ENCODE measurements at regions not wholly inside any gene's neighbourhood (a gene's known extent, or its start where the extent isn't known, plus 50 kb on each side); places are given as distances from the start of the nearest gene placed in this dataset.

DNA sequence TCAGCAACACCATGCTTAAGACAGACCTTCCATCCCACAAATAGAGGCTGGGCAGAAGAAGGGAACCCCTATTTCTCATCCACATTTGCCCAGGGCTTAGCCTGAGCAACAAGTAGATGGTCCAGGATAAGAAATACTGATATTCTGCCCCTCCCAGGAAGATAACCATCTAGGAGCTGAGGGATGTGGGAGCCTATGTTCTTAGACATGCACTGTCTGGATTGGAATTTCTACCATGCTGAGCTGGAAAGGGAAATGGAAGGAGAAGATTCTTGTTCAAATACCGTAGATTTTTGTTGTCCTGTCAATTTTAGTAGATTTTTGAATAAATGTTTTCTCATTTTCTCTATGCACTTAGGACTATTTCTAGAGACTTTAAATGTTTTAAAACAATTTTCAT is 450.7 kb upstream of the SEMA6D start:
- no peak for TF ChIP-seq TEAD4 (IDR thresholded peaks at IDR 0.05)
- TF ChIP-seq, protein P1, sequence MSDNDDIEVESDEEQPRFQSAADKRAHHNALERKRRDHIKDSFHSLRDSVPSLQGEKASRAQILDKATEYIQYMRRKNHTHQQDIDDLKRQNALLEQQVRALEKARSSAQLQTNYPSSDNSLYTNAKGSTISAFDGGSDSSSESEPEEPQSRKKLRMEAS (IDR thresholded peaks at IDR 0.05) = no peak
- no peak for TF ChIP-seq RAD21 (IDR thresholded peaks at IDR 0.05; ENCODE audit: low read depth)

DNA sequence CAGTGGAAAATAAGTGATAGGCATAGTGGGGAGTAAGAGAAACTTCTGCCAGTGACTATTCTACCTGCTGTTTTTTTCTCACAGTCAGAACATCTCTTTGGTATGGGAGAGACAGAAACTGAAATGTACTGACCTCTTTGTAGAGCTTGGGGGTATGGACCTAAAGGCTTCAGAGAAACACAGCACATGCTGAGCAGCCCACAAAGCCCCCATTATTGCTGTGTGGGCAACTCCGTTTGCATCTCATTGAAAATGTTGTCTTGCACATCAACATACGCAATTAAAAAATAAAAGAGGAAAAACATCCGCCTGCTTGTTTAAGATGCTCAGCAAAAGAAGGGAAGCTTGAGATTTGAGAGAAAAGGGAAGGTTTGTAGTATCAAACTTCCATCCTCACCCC is 443.4 kb upstream of the SEMA6D start:
- TF ChIP-seq NFIC (IDR thresholded peaks at IDR 0.05) = no peak
- no peak for TF ChIP-seq CEBPB (IDR thresholded peaks at IDR 0.05)
- TF ChIP-seq EP300 (IDR thresholded peaks at IDR 0.05; ENCODE audit: borderline replicate concordance) = no peak
- no peak for TF ChIP-seq FOXM1 (IDR thresholded peaks at IDR 0.05; ENCODE audit: borderline replicate concordance, low read depth)
- TF ChIP-seq, protein P1 (IDR thresholded peaks at IDR 0.05) = no peak
- TF ChIP-seq, protein P2, sequence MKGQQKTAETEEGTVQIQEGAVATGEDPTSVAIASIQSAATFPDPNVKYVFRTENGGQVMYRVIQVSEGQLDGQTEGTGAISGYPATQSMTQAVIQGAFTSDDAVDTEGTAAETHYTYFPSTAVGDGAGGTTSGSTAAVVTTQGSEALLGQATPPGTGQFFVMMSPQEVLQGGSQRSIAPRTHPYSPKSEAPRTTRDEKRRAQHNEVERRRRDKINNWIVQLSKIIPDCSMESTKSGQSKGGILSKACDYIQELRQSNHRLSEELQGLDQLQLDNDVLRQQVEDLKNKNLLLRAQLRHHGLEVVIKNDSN (IDR thresholded peaks at IDR 0.05) = no peak
- TF ChIP-seq, protein P3, sequence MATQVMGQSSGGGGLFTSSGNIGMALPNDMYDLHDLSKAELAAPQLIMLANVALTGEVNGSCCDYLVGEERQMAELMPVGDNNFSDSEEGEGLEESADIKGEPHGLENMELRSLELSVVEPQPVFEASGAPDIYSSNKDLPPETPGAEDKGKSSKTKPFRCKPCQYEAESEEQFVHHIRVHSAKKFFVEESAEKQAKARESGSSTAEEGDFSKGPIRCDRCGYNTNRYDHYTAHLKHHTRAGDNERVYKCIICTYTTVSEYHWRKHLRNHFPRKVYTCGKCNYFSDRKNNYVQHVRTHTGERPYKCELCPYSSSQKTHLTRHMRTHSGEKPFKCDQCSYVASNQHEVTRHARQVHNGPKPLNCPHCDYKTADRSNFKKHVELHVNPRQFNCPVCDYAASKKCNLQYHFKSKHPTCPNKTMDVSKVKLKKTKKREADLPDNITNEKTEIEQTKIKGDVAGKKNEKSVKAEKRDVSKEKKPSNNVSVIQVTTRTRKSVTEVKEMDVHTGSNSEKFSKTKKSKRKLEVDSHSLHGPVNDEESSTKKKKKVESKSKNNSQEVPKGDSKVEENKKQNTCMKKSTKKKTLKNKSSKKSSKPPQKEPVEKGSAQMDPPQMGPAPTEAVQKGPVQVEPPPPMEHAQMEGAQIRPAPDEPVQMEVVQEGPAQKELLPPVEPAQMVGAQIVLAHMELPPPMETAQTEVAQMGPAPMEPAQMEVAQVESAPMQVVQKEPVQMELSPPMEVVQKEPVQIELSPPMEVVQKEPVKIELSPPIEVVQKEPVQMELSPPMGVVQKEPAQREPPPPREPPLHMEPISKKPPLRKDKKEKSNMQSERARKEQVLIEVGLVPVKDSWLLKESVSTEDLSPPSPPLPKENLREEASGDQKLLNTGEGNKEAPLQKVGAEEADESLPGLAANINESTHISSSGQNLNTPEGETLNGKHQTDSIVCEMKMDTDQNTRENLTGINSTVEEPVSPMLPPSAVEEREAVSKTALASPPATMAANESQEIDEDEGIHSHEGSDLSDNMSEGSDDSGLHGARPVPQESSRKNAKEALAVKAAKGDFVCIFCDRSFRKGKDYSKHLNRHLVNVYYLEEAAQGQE (IDR thresholded peaks at IDR 0.05; ENCODE audit: low read depth) = no peak
- no peak for TF ChIP-seq YY1 (IDR thresholded peaks at IDR 0.05; ENCODE audit: low read depth)
- no peak for TF ChIP-seq CREB1 (IDR thresholded peaks at IDR 0.05; ENCODE audit: low read depth)
- no peak for TF ChIP-seq EGR1 (IDR thresholded peaks at IDR 0.05)
- TF ChIP-seq TAF1 (IDR thresholded peaks at IDR 0.05; ENCODE audit: low read depth) = no peak
- TF ChIP-seq TCF12 (IDR thresholded peaks at IDR 0.05; ENCODE audit: low read depth) = no peak
- no peak for TF ChIP-seq ZBTB7A (IDR thresholded peaks at IDR 0.05; ENCODE audit: low read depth)
- no peak for TF ChIP-seq RAD21 (IDR thresholded peaks at IDR 0.05; ENCODE audit: low read depth)
- TF ChIP-seq TEAD4 (IDR thresholded peaks at IDR 0.05) = no peak

DNA sequence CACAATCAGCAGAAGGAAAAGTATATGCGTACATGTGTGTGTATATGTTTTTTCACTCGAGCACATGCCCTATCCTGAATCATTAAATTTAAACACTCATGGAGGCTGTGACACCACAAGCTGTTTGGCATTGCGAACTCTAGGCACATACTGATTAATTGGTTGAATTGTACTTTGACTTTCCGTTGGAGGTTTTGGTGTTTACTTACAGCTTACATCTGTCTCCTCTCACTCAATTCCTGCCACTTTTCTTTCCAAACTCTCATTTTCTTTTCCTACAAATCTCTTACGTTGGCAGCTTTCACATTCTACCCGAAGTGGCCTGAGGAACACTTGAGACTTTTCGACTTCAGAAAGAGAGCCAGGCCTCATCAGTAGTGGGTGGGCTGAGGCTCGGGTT is 434.1 kb upstream of the SEMA6D start:
- no peak for TF ChIP-seq NFIC (IDR thresholded peaks at IDR 0.05)
- TF ChIP-seq, protein P3 (IDR thresholded peaks at IDR 0.05; ENCODE audit: low read depth) = no peak
- TF ChIP-seq FOXM1 (IDR thresholded peaks at IDR 0.05; ENCODE audit: borderline replicate concordance, low read depth) = no peak
- no peak for TF ChIP-seq TCF12 (IDR thresholded peaks at IDR 0.05; ENCODE audit: low read depth)
- TF ChIP-seq, protein P1 (IDR thresholded peaks at IDR 0.05) = no peak
- no peak for TF ChIP-seq CEBPB (IDR thresholded peaks at IDR 0.05)
- no peak for TF ChIP-seq YY1 (IDR thresholded peaks at IDR 0.05; ENCODE audit: low read depth)

DNA sequence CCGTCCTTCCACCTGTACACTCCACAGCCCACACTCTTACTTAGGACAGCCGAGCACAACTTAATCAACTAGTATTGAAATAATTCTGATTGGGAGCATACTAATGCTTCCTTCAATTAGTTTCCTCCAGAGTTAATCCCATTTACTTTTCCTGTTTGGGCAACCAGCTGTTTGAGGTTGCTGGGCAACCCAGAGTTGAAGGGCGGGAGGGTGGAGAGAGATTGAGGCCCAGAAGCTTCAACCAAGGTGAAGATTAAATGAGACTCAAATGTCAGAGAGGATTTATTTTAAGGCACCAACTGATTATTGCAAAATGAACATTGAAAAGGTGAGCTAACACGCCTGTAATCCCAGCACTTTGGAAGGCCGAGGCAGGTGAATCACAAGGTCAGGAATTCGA is 428.5 kb upstream of the SEMA6D start:
- TF ChIP-seq, protein P2 (IDR thresholded peaks at IDR 0.05) = no peak
- TF ChIP-seq, protein P1 (IDR thresholded peaks at IDR 0.05) = no peak
- TF ChIP-seq YY1 (IDR thresholded peaks at IDR 0.05; ENCODE audit: low read depth) (no peak), EGR1 (IDR thresholded peaks at IDR 0.05) (no peak), TCF12 (IDR thresholded peaks at IDR 0.05; ENCODE audit: low read depth) (no peak), TEAD4 (IDR thresholded peaks at IDR 0.05) (no peak), TAF1 (IDR thresholded peaks at IDR 0.05; ENCODE audit: low read depth) (no peak)

DNA sequence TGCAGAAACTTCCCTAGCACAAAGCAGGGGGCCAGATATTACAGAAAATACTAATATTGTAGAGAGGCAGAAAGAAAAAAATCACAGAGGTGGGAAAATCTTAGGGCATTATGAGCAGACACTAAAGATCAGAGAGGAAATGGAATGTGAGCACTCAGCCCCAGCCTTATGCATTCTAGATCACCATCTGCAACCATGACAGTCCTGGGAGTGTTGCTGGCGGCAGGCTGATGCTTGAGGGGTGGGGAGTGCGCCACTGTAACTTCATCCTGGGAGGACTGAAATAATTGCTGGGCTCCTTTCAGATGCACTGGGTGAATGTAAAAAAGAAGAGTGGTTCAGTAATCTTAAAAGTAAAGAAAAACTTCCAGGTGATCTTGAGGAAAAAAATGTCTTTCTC is 427.6 kb upstream of the SEMA6D start:
- TF ChIP-seq TEAD4 (IDR thresholded peaks at IDR 0.05) = no peak
- TF ChIP-seq CEBPB (IDR thresholded peaks at IDR 0.05) = no peak
- TF ChIP-seq, protein P3 (IDR thresholded peaks at IDR 0.05; ENCODE audit: low read depth) = no peak
- no peak for TF ChIP-seq ZBTB7A (IDR thresholded peaks at IDR 0.05; ENCODE audit: low read depth)
- TF ChIP-seq EGR1 (IDR thresholded peaks at IDR 0.05) = no peak
- no peak for TF ChIP-seq CREB1 (IDR thresholded peaks at IDR 0.05; ENCODE audit: low read depth)
- no peak for TF ChIP-seq TCF12 (IDR thresholded peaks at IDR 0.05; ENCODE audit: low read depth)
- TF ChIP-seq RAD21 (IDR thresholded peaks at IDR 0.05; ENCODE audit: low read depth) = no peak
- TF ChIP-seq FOXM1 (IDR thresholded peaks at IDR 0.05; ENCODE audit: borderline replicate concordance, low read depth) = no peak
- TF ChIP-seq, protein P1 (IDR thresholded peaks at IDR 0.05) = no peak
- TF ChIP-seq EP300 (IDR thresholded peaks at IDR 0.05; ENCODE audit: borderline replicate concordance) = no peak
- no peak for TF ChIP-seq YY1 (IDR thresholded peaks at IDR 0.05; ENCODE audit: low read depth)
- TF ChIP-seq NFIC (IDR thresholded peaks at IDR 0.05) = no peak
- TF ChIP-seq TAF1 (IDR thresholded peaks at IDR 0.05; ENCODE audit: low read depth) = no peak
- TF ChIP-seq, protein P2 (IDR thresholded peaks at IDR 0.05) = no peak
